ENCODE measurements at regions not wholly inside any gene's neighbourhood (a gene's known extent, or its start where the extent isn't known, plus 50 kb on each side); places are given as distances from the start of the nearest gene placed in this dataset.
"Not testable (repeated sequence)": the region's sequence is repeated elsewhere in the genome, so short reads cannot be mapped to it uniquely, and the experiment has no call there.

GRCh38 chrX:1902901-1903235, 288.0 kb downstream of the ASMT start:
- peak; percentile 6 for DNase-seq (ENCODE audit: low read depth)

- DNase-seq (ENCODE audit: low read depth) = peak; percentile 78
Observed at GRCh38 chrX:1903236-1903935, 288.5 kb downstream of the ASMT start.

GRCh38 chrX:1904663-1905218, 289.9 kb downstream of the ASMT start:
- DNase-seq (ENCODE audit: low read depth) = no peak

GRCh38 chrX:1906028-1906427, 291.2 kb downstream of the ASMT start:
- no peak for DNase-seq (ENCODE audit: low read depth)

- not testable (repeated sequence) for DNase-seq (ENCODE audit: low read depth)
Observed at GRCh38 chrX:1908996-1909395, 294.1 kb downstream of the ASMT start.

GRCh38 chrX:1909419-1910206, 294.8 kb downstream of the ASMT start:
- no peak for DNase-seq (ENCODE audit: low read depth)

GRCh38 chrX:1910207-1910470, 295.3 kb downstream of the ASMT start:
- DNase-seq (ENCODE audit: low read depth) = no peak

GRCh38 chrX:1911401-1912128, 296.7 kb downstream of the ASMT start:
- DNase-seq (ENCODE audit: low read depth) = no peak

- DNase-seq (ENCODE audit: low read depth) = no peak
Observed at GRCh38 chrX:1912193-1912592, 297.3 kb downstream of the ASMT start.

- peak; percentile 32 for DNase-seq (ENCODE audit: low read depth)
Observed at GRCh38 chrX:1914606-1915365, 299.9 kb downstream of the ASMT start.

- DNase-seq (ENCODE audit: low read depth) = no peak
Observed at GRCh38 chrX:1918780-1919179, 303.9 kb downstream of the ASMT start.

GRCh38 chrX:1925053-1925481, 310.2 kb downstream of the ASMT start:
- DNase-seq (ENCODE audit: low read depth) = no peak

GRCh38 chrX:1928805-1929204, 313.9 kb downstream of the ASMT start:
- DNase-seq (ENCODE audit: low read depth) = no peak

- peak; percentile 38 for DNase-seq (ENCODE audit: low read depth)
Observed at GRCh38 chrX:1932231-1932630, 317.4 kb downstream of the ASMT start.

GRCh38 chrX:1933964-1934363, 319.1 kb downstream of the ASMT start:
- no peak for DNase-seq (ENCODE audit: low read depth)

- DNase-seq (ENCODE audit: low read depth) = no peak
Observed at GRCh38 chrX:1935805-1936204, 320.9 kb downstream of the ASMT start.

- DNase-seq (ENCODE audit: low read depth) = no peak
Observed at GRCh38 chrX:1938190-1938589, 323.3 kb downstream of the ASMT start.

- no peak for DNase-seq (ENCODE audit: low read depth)
Observed at GRCh38 chrX:1941321-1941720, 326.5 kb downstream of the ASMT start.

- no peak for DNase-seq (ENCODE audit: low read depth)
Observed at GRCh38 chrX:1945879-1946278, 331.0 kb downstream of the ASMT start.

GRCh38 chrX:1946974-1947373, 332.1 kb downstream of the ASMT start:
- DNase-seq (ENCODE audit: low read depth) = no peak
